ENCODE measurements at regions not wholly inside any gene's neighbourhood (a gene's known extent, or its start where the extent isn't known, plus 50 kb on each side); places are given as distances from the start of the nearest gene placed in this dataset.
"Not testable (repeated sequence)": the region's sequence is repeated elsewhere in the genome, so short reads cannot be mapped to it uniquely, and the experiment has no call there.

- intact Hi-C loops (cut with DNase I): no loop called here
- Histone ChIP-seq H3K9me3 (no peaks in the 10 kb centered on the region), H3K36me3 (no peaks in the 10 kb centered on the region), H3K27ac (no peak overlapping the region), H3K4me1 (no peaks in the 10 kb centered on the region), H3K27me3 (no peaks in the 10 kb centered on the region), H3K4me3 (replicated peaks in 1 of 3) (no peak overlapping the region)
- no peak for DNase-seq
- TF ChIP-seq CTCF (IDR thresholded peaks at IDR 0.05) (no peak), POLR2A (IDR thresholded peaks at IDR 0.05) (no peak)
- WGBS, 2 donors: 86 to 93% methylated on average over 1 of the region's 1 CpG
Observed at GRCh38 chr16:17034477-17035252, 436.1 kb downstream of the XYLT1 start.

- Histone ChIP-seq H3K9me3 (no peaks in the 10 kb centered on the region), H3K27ac (no peak overlapping the region)
- 67 to 71% methylated on average over 5 of the region's 5 CpGs for WGBS, 2 donors
Observed at GRCh38 chr16:17037499-17037898, 433.3 kb downstream of the XYLT1 start.

GRCh38 chr16:17038415-17038814 is 432.3 kb downstream of the XYLT1 start:
- Histone ChIP-seq H3K4me3 (replicated peaks in 1 of 3) (no peak overlapping the region), H3K27me3 (no peaks in the 10 kb centered on the region), H3K9me3 (no peaks in the 10 kb centered on the region), H3K36me3 (no peaks in the 10 kb centered on the region), H3K27ac (no peak overlapping the region), H3K4me1 (no peaks in the 10 kb centered on the region)
- no peak for DNase-seq
- no peak for TF ChIP-seq CTCF (IDR thresholded peaks at IDR 0.05)
- no peak for TF ChIP-seq POLR2A (IDR thresholded peaks at IDR 0.05)
- intact Hi-C loops (cut with DNase I): no loop called here
- 73% methylated on average over 5 of the region's 5 CpGs for WGBS, 2 donors

More at GRCh38 chr16:17037499-17037898, 433.3 kb downstream of the XYLT1 start:
- TF ChIP-seq POLR2A (IDR thresholded peaks at IDR 0.05) (no peak), CTCF (IDR thresholded peaks at IDR 0.05) (no peak)
- H3K4me3 ChIP-seq (replicated peaks in 1 of 3): no peak overlapping the region
- DNase-seq: no peak
- no peaks in the 10 kb centered on the region for H3K4me1 ChIP-seq
- no peaks in the 10 kb centered on the region for H3K27me3 ChIP-seq
- no peaks in the 10 kb centered on the region for H3K36me3 ChIP-seq
- intact Hi-C loops (cut with DNase I): no loop called here

GRCh38 chr16:17049109-17049508 is 421.7 kb downstream of the XYLT1 start:
- H3K27me3 ChIP-seq; H3K9me3 ChIP-seq; H3K36me3 ChIP-seq; DNase-seq; H3K27ac ChIP-seq; H3K4me1 ChIP-seq; H3K4me3 ChIP-seq (replicated peaks in 1 of 3); intact Hi-C loops (cut with DNase I): not testable (repeated sequence)
- 94% methylated on average over 2 of the region's 2 CpGs for WGBS, 2 donors

- TF ChIP-seq CTCF (IDR thresholded peaks at IDR 0.05) (no peak), POLR2A (IDR thresholded peaks at IDR 0.05) (no peak)
- intact Hi-C loops (cut with DNase I): no loop called here
- 74 to 88% methylated on average over 1 of the region's 1 CpG for WGBS, 2 donors
- H3K4me1 ChIP-seq: no peaks in the 10 kb centered on the region
- no peaks in the 10 kb centered on the region for H3K36me3 ChIP-seq
- no peak overlapping the region for H3K27ac ChIP-seq
- DNase-seq: no peak
- no peak overlapping the region for H3K4me3 ChIP-seq (replicated peaks in 1 of 3)
- H3K9me3 ChIP-seq: no peaks in the 10 kb centered on the region
- no peaks in the 10 kb centered on the region for H3K27me3 ChIP-seq
Observed at GRCh38 chr16:17050468-17050867, 420.3 kb downstream of the XYLT1 start.
